Stimulated activated CD8-positive, alpha-beta memory T cell treated with anti-CD3 and anti-CD28 coated beads, Interleukin-15, amount 100 ng/mL, for 4 hours (primary cell): ENCODE measurements at regions not wholly inside any gene's neighbourhood (a gene's known extent, or its start where the extent isn't known, plus 50 kb on each side); places are given as distances from the start of the nearest gene placed in this dataset.
"Not testable (repeated sequence)": the region's sequence is repeated elsewhere in the genome, so short reads cannot be mapped to it uniquely, and the experiment has no call there.

Experiments used
- DNase-seq, 2 donors: peaks; one replicate each; pipeline ENCODE4 v3.0.0-alpha.2; 2020; ENCODE audit warnings: low read depth in 2 of 2

GRCh38 chr16:26391833-26392232 lies 674.9 kb upstream of the C16orf82 start:
- DNase-seq: no peak

- DNase-seq: no peak
These were observed 672.3 kb upstream of the C16orf82 start for GRCh38 chr16:26394409-26394808.

GRCh38 chr16:26395700-26396099 lies 671.0 kb upstream of the C16orf82 start:
- DNase-seq: no peak

- DNase-seq: no peak
These were observed 670.1 kb upstream of the C16orf82 start for GRCh38 chr16:26396511-26397235.

GRCh38 chr16:26413780-26414179 lies 652.9 kb upstream of the C16orf82 start:
- DNase-seq: no peak

- DNase-seq: not testable (repeated sequence)
These were observed 647.3 kb upstream of the C16orf82 start for GRCh38 chr16:26419458-26419857.

GRCh38 chr16:26430618-26431017 lies 636.1 kb upstream of the C16orf82 start:
- no peak for DNase-seq

GRCh38 chr16:26433807-26434206 lies 632.9 kb upstream of the C16orf82 start:
- DNase-seq: no peak

- no peak for DNase-seq
These were observed 625.5 kb upstream of the C16orf82 start for GRCh38 chr16:26441178-26441577.

- no peak for DNase-seq
These were observed 624.4 kb upstream of the C16orf82 start for GRCh38 chr16:26442321-26442720.

GRCh38 chr16:26447570-26447969 lies 619.2 kb upstream of the C16orf82 start:
- DNase-seq: no peak

- DNase-seq: no peak
These were observed 613.5 kb upstream of the C16orf82 start for GRCh38 chr16:26453215-26453614.

- DNase-seq: no peak
These were observed 612.6 kb upstream of the C16orf82 start for GRCh38 chr16:26454102-26454501.

- no peak for DNase-seq
These were observed 610.7 kb upstream of the C16orf82 start for GRCh38 chr16:26456074-26456473.

GRCh38 chr16:26457095-26457494 lies 609.6 kb upstream of the C16orf82 start:
- no peak for DNase-seq

- DNase-seq: no peak
These were observed 608.8 kb upstream of the C16orf82 start for GRCh38 chr16:26457882-26458281.

- DNase-seq: no peak
These were observed 602.0 kb upstream of the C16orf82 start for GRCh38 chr16:26464576-26465266.

GRCh38 chr16:26474405-26474804 lies 592.3 kb upstream of the C16orf82 start:
- not testable (repeated sequence) for DNase-seq

GRCh38 chr16:26475596-26475995 lies 591.1 kb upstream of the C16orf82 start:
- DNase-seq: no peak

- no peak for DNase-seq
These were observed 575.5 kb upstream of the C16orf82 start for GRCh38 chr16:26491101-26491670.

GRCh38 chr16:26491962-26492361 lies 574.8 kb upstream of the C16orf82 start:
- DNase-seq: no peak

- DNase-seq: no peak
These were observed 573.0 kb upstream of the C16orf82 start for GRCh38 chr16:26493751-26494150.

- no peak for DNase-seq
These were observed 568.8 kb upstream of the C16orf82 start for GRCh38 chr16:26497896-26498295.
